ENCODE measurements at regions not wholly inside any gene's neighbourhood (a gene's known extent, or its start where the extent isn't known, plus 50 kb on each side); places are given as distances from the start of the nearest gene placed in this dataset.
"Not testable (repeated sequence)": the region's sequence is repeated elsewhere in the genome, so short reads cannot be mapped to it uniquely, and the experiment has no call there.

DNA sequence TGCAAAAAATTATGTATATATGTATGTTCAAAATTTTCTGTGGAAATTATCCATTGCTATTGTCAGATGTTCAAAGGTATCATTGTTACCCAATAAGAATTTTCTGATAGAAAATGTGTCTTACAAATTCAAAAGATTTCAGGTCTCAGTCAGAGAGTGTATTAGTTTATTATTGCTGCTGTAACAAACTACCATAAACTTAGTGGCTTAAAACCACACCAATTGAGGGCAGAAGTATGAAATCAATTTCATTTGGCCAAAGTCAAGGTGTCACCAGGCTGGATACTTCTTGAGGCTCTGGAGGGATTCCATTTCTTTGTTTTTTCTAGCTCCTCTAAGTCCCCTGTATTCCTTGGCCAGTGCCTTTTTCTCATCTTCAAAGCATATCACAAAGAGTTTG is 914.4 kb upstream of the ROBO1 start:
- no peak for TF ChIP-seq JUND (IDR thresholded peaks at IDR 0.05; ENCODE audit: low read depth)
- in situ Hi-C loops (cut with HindIII; ENCODE audit: low pct_unique_long_range_greater_than_20kb, low sequenced_read_pairs), result no loop called here
- no peak for DNase-seq (ENCODE audit: low read depth in 1 of 2, low spot score in 1 of 2)

DNA sequence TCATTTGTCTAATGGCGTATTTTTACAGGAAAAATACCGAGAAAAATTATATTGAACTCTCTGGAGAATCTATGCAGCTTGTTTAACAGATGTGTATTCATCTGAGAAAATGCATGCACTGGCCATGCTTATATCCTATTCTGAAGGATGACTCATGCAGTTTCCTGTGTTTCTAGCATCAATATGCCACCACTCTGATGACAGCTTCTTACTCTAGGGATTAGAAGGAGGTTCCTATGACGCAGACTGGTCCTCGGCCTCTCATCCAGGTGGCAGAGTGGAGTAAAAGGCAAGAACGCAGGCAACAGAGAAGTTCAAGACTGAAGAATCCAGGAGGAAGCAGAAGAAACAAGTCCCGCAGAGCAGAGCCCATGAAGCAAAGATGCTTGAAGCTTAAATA is 910.0 kb upstream of the ROBO1 start:
- no peak for DNase-seq (ENCODE audit: low read depth in 1 of 2, low spot score in 1 of 2)
- in situ Hi-C loops (cut with HindIII; ENCODE audit: low pct_unique_long_range_greater_than_20kb, low sequenced_read_pairs), result no loop called here
- TF ChIP-seq JUND (IDR thresholded peaks at IDR 0.05; ENCODE audit: low read depth), result no peak

DNA sequence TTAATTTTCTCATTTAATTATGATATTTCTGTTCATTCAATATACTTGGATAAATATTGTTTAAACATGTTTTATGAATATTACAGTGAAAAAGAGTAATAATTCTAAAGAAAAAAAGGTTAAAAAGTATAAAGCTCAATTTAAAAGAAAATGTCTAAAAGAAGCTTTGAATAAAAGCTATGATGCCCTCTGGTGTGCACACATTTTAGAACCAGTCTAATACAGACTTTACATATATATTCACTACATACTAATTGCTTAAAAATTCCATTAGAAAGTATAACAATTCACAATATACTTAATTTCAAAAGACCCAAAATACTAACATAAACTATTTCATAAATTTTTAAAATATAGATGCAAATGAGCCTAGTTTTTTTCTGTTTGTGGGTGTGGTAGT is 909.1 kb upstream of the ROBO1 start:
- no peak for TF ChIP-seq JUND (IDR thresholded peaks at IDR 0.05; ENCODE audit: low read depth)
- in situ Hi-C loops (cut with HindIII; ENCODE audit: low pct_unique_long_range_greater_than_20kb, low sequenced_read_pairs), result no loop called here
- no peak for DNase-seq (ENCODE audit: low read depth in 1 of 2, low spot score in 1 of 2)

DNA sequence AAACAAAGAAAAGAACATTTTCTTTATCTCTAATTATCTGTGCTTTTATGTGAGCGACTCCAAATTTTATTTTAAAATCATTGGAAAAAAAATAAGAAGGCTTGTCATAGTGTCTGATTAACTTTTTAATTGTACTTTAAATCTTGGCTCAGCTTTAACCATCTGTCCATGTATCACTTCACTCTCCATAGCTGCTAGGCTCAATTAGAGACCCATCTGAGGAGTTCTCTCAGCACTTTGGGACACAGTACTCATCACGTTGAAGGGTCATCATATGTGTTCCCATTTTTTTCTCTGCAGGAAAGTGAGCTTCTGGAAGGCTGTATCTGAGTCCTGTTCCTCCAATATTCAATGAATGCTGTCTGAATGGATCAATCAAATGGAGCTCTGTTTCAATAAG is 908.5 kb upstream of the ROBO1 start:
- in situ Hi-C loops (cut with HindIII; ENCODE audit: low pct_unique_long_range_greater_than_20kb, low sequenced_read_pairs), result no loop called here
- TF ChIP-seq JUND (IDR thresholded peaks at IDR 0.05; ENCODE audit: low read depth), result no peak

DNA sequence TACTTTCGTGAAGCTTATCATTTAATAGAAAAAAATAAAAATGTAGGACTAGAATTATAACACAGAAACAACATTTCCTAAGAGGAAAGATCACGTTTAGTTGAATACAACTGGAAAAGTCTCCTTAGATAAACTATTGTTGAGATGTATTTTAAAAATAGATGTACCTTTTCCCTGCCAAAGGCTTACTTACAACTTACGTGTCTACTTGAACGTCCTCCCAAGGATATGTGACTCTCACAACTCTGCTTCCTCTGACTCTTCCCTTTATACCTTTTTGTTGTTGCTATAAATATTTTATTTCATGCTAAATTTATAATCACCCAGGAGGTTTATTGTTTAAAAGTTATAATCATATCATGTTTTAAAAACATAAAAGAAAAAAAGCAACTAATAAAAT is 908.0 kb upstream of the ROBO1 start:
- DNase-seq (ENCODE audit: low read depth in 1 of 2, low spot score in 1 of 2), result no peak
- in situ Hi-C loops (cut with HindIII; ENCODE audit: low pct_unique_long_range_greater_than_20kb, low sequenced_read_pairs), result no loop called here
- no peak for TF ChIP-seq JUND (IDR thresholded peaks at IDR 0.05; ENCODE audit: low read depth)

More for the DNA sequence above, 908.5 kb upstream of the ROBO1 start:
- DNase-seq (ENCODE audit: low read depth in 1 of 2, low spot score in 1 of 2), result no peak

DNA sequence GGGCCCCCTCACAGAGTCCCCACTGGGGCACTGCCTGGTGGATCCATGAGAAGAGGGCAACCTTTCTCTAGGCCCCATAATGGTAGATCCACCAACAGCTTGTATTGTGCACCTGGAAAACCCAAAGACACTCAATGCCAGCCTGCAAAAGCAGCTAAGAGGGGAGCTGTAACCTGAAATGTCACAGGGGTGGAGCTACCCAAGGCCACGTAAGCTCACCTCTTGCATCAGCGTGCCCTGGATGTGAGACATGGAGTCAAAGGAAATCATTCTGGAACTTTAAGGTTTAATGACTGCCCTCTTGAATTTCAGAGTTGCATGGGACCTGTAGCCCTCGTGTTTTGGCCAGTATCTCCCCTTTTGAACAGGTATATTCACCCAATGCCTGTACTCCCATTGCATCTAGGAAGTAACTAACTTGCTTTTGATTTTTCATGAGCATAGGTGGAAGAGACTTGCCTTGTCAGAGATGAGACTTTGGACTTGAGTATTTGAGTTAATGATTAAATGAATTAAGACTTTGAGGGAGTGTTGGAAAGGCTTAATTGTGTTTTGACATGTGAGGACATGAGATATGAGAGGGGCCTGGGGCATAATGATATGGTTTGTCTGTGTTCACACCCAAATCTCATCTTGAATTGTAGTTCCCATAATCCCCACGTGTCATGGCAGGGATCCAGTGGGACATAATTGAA is 900.9 kb upstream of the ROBO1 start:
- no peak for DNase-seq (ENCODE audit: low read depth in 1 of 2, low spot score in 1 of 2)
- TF ChIP-seq JUND (IDR thresholded peaks at IDR 0.05; ENCODE audit: low read depth), result no peak
- in situ Hi-C loops (cut with HindIII; ENCODE audit: low pct_unique_long_range_greater_than_20kb, low sequenced_read_pairs), result no loop called here

DNA sequence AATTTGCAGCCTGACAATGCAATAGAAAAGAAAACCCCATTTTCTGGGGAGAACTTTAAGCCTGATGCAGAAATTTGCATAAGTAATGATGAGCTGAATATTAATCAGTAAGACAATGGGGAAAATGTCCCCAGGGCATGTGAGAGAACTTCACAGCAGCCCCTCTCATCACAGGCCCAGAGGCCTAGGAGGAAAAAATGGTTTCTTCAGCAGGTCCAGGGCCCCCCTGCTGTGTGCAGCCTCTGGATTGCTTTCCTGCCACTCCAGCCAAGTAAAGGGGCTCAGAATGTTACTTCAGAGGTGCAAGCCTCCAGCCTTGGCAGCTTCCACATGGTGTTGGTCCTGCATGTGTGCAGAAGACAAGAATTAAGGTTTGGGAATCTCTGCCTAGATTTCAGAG is 900.3 kb upstream of the ROBO1 start:
- TF ChIP-seq JUND (IDR thresholded peaks at IDR 0.05; ENCODE audit: low read depth), result no peak
- DNase-seq (ENCODE audit: low read depth in 1 of 2, low spot score in 1 of 2), result no peak
- in situ Hi-C loops (cut with HindIII; ENCODE audit: low pct_unique_long_range_greater_than_20kb, low sequenced_read_pairs), result no loop called here

DNA sequence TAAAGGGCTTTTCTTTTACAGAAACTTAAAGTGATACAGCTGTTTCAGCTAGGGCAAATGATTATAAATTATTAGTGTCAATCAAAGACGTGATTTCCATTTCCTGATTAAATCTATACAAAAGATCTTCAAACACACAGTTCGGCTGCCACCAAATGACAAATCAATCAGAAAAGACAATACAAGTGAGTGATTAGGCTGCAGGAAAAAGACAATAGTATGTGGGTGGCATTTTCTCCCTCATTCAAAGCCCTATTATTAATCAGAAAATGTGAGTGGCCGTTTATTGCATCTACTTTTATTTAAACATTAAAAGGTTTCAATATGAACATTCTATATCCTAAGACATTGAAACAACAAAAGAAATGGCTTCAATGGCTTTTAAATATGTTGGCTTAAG is 895.6 kb upstream of the ROBO1 start:
- TF ChIP-seq JUND (IDR thresholded peaks at IDR 0.05; ENCODE audit: low read depth), result no peak
- no peak for DNase-seq (ENCODE audit: low read depth in 1 of 2, low spot score in 1 of 2)
- in situ Hi-C loops (cut with HindIII; ENCODE audit: low pct_unique_long_range_greater_than_20kb, low sequenced_read_pairs), result no loop called here

DNA sequence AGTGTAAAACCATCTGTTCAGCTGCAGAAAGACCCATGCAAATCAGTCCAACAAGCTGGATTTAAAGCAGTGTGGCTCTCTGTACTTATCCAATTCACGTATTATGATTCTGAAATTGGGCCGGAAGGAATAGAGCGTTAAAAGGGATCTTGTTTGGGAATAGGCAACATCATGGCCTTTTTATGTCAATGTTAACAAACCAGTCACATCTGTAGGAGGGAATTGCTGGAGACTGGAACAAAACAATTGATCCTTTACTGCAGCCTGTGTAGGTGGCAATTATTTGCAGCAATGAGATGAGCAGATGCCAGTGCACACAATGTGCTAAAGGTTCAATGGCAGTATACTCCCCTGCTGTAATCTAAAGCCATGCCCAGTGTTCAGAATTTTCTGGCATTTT is 887.4 kb upstream of the ROBO1 start:
- DNase-seq (ENCODE audit: low read depth in 1 of 2, low spot score in 1 of 2), result no peak
- no peak for TF ChIP-seq JUND (IDR thresholded peaks at IDR 0.05; ENCODE audit: low read depth)
- in situ Hi-C loops (cut with HindIII; ENCODE audit: low pct_unique_long_range_greater_than_20kb, low sequenced_read_pairs), result no loop called here

DNA sequence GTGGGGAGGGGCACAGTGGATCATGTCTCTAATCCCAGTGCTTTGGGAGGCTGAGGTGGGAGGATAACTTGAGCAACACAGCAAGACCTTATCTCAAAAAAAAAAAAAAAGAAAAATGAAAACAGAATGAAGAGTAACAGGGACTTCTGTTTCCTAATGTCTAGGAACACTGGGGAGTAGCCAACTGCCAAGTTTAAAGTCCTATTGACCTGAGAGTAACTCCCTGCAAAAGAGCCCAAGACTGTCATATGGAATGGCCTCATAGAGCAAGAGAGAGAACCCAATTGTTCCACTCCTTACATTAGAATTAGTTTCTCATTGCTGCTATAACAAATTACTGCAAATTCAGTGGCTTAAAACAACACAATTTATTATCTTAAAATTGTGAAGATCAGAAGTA is 881.4 kb upstream of the ROBO1 start:
- in situ Hi-C loops (cut with HindIII; ENCODE audit: low pct_unique_long_range_greater_than_20kb, low sequenced_read_pairs), result no loop called here
- no peak for DNase-seq (ENCODE audit: low read depth in 1 of 2, low spot score in 1 of 2)
- no peak for TF ChIP-seq JUND (IDR thresholded peaks at IDR 0.05; ENCODE audit: low read depth)

DNA sequence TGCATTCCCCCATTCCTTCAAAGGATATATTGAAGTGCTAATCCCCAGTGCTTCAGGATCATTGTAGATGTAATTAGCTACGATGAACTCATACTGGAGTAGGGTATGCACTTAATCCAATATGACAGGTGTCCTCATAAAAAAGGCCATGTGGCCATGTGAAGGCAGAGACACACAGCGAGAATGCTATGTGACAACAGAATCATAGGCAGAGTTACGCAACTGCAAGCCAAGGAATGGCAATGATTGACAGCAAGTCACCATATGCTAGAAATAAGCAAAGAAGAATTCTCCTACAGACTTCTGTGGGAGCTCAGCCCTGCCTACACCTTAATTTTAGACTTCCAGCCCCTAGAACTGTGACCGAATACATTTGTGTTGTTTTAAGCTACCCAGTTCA is 875.6 kb upstream of the ROBO1 start:
- in situ Hi-C loops (cut with HindIII; ENCODE audit: low pct_unique_long_range_greater_than_20kb, low sequenced_read_pairs), result no loop called here
- no peak for TF ChIP-seq JUND (IDR thresholded peaks at IDR 0.05; ENCODE audit: low read depth)
- peak in 1 of 2 experiments; percentile 1 for DNase-seq (ENCODE audit: low read depth in 1 of 2, low spot score in 1 of 2)

DNA sequence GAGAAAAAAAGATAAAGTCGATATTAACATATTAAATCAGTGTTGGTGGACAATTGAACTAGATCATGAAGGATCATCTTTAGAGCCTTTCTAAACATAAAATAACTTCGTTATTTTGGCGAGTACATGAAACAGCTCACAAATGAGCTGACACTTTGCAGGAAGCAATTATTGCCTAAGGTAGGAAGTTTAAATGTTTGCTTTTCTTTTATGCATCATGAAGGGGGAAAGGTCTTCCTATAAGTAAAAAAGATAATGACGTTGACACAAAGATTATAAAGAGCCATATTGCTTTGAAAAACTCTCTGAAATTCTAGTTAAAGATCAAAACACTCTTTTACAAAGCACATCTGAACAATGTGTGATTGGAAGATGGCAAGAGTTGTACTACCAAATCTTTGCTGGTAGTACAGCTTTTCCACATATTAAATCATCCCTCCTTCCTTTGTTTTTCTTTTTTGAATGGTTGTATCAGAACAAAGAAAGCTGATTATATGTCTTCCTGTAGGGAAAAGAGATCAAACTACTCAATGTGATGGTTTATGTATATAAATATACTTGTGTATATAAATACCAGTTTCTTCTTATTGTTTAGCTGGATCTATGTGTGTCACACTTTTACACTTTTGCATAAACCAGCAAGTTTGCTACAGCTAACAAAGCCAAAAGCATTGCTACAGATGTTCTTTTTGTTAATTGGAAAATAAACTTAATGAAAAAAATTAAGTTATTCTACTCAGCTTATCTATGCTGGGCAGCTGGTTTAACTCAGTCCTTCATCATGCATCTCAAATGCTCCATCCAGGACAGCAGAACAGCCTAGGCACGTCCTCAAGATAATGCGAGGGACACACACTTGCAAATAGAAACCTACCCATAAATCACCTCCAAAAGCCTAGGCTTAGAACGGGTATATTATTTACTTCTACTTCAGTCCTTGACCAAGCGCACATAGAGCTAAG is 850.8 kb upstream of the ROBO1 start:
- no peak for TF ChIP-seq JUND (IDR thresholded peaks at IDR 0.05; ENCODE audit: low read depth)
- in situ Hi-C loops (cut with HindIII; ENCODE audit: low pct_unique_long_range_greater_than_20kb, low sequenced_read_pairs), result no loop called here
- no peak for DNase-seq (ENCODE audit: low read depth in 1 of 2, low spot score in 1 of 2)

DNA sequence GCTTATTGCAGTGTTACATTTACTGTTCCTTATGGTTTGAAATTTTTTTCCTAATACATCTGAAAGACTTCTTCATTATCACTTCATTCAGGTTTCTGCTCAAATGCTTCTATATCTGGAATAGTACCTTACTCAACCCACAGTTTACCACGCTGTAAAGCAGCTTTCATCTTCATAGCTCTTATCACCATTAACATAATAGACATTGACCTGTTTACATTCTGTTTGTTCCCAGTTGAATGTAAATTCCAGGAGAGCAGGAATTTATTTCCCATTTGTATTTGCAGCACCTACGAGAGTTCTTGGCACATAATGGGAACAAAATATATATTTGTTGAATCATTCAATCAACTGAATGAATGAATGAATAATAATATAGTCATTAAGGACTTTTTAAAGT is 844.6 kb upstream of the ROBO1 start:
- DNase-seq (ENCODE audit: low read depth in 1 of 2, low spot score in 1 of 2), result no peak
- in situ Hi-C loops (cut with HindIII; ENCODE audit: low pct_unique_long_range_greater_than_20kb, low sequenced_read_pairs), result no loop called here
- no peak for TF ChIP-seq JUND (IDR thresholded peaks at IDR 0.05; ENCODE audit: low read depth)

DNA sequence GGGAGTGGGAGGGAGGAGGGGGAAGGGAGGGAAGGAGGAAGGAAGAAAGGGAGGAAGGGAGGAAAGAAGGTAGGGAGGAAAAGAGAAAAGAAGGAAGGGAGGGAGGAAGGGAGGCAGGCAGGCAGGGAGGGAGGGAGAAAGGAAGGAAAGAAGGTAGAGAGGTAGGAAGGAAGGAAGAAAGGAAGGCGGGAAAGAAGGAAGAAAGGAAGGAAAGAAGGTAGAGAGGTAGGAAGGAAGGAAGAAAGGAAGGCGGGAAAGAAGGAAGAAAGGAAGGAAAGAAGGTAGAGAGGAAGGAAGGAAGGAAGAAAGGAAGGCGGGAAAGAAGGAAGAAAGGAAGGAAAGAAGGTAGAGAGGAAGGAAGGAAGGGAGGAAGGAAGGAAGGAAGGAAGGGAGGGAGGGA is 840.3 kb upstream of the ROBO1 start:
- DNase-seq (ENCODE audit: low read depth in 1 of 2, low spot score in 1 of 2); in situ Hi-C loops (cut with HindIII; ENCODE audit: low pct_unique_long_range_greater_than_20kb, low sequenced_read_pairs): not testable (repeated sequence)
